GOT3 (cell line): ENCODE measurements at regions not wholly inside any gene's neighbourhood (a gene's known extent, or its start where the extent isn't known, plus 50 kb on each side); places are given as distances from the start of the nearest gene placed in this dataset.

Source experiments
- DNase-seq: peaks from one replicate; lab custom pipeline; 2025; ENCODE audit warnings: mixed read lengths; lab: John Stamatoyannopoulos, UW

GRCh38 chr4:67122029-67122428, 423.3 kb downstream of the CENPC start:
- no peak for DNase-seq

GRCh38 chr4:67120369-67120768, 424.9 kb downstream of the CENPC start:
- no peak for DNase-seq

- no peak for DNase-seq
These were observed 436.0 kb downstream of the CENPC start for GRCh38 chr4:67109276-67109675.

GRCh38 chr4:67106861-67107460, 438.3 kb downstream of the CENPC start:
- no peak for DNase-seq

GRCh38 chr4:67104145-67104544, 441.2 kb downstream of the CENPC start:
- no peak for DNase-seq

GRCh38 chr4:67103001-67103747, 442.1 kb downstream of the CENPC start:
- DNase-seq = no peak

- no peak for DNase-seq
These were observed 443.7 kb downstream of the CENPC start for GRCh38 chr4:67101612-67102011.

GRCh38 chr4:67092351-67092750, 453.0 kb downstream of the CENPC start:
- no peak for DNase-seq

- no peak for DNase-seq
These were observed 453.6 kb downstream of the CENPC start for GRCh38 chr4:67091673-67092072.

- DNase-seq = no peak
These were observed 457.4 kb downstream of the CENPC start for GRCh38 chr4:67087897-67088296.

- DNase-seq = no peak
These were observed 460.5 kb downstream of the CENPC start for GRCh38 chr4:67084783-67085182.

- no peak for DNase-seq
These were observed 461.8 kb downstream of the CENPC start for GRCh38 chr4:67083496-67083895.

GRCh38 chr4:67082746-67083145, 462.6 kb downstream of the CENPC start:
- no peak for DNase-seq

GRCh38 chr4:67080046-67080557, 465.2 kb downstream of the CENPC start:
- no peak for DNase-seq

- no peak for DNase-seq
These were observed 473.7 kb downstream of the CENPC start for GRCh38 chr4:67071641-67072040.

GRCh38 chr4:67055319-67055718, 490.0 kb downstream of the CENPC start:
- no peak for DNase-seq

GRCh38 chr4:67054896-67055295, 490.4 kb downstream of the CENPC start:
- DNase-seq = no peak

- no peak for DNase-seq
These were observed 492.3 kb downstream of the CENPC start for GRCh38 chr4:67052814-67053675.

GRCh38 chr4:67051000-67051789, 494.1 kb downstream of the CENPC start:
- no peak for DNase-seq

GRCh38 chr4:67049446-67049845, 495.9 kb downstream of the CENPC start:
- DNase-seq = no peak

- no peak for DNase-seq
These were observed 496.8 kb downstream of the CENPC start for GRCh38 chr4:67048530-67048929.

GRCh38 chr4:67040315-67040714, 505.0 kb downstream of the CENPC start:
- no peak for DNase-seq
